NCI-H1930 (cell line): ENCODE measurements at regions not wholly inside any gene's neighbourhood (a gene's known extent, or its start where the extent isn't known, plus 50 kb on each side); places are given as distances from the start of the nearest gene placed in this dataset.

Experiments
- DNase-seq, 2 experiments: peaks; one replicate each; lab custom pipeline; 2025; lab: John Stamatoyannopoulos, UW

DNA sequence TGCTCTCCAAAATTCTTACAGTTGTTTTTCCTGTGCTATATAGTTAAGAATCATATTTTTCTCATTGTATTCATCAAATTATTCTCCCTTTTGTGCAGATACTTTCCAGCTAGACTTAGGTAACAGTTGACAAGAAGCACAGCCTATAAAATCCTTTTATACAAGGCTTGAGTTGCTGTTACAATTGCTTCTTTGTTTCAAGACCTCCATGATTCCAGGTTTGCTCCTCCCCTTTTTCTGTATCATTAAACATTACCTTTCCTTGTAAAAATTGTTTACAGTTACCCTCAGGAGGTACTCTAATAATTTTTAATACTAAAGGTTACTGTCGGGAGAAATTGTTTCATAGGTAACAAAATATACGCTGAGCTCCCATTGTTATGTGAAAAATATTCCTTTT is 192.3 kb upstream of the GRID2 start:
- DNase-seq = no peak

DNA sequence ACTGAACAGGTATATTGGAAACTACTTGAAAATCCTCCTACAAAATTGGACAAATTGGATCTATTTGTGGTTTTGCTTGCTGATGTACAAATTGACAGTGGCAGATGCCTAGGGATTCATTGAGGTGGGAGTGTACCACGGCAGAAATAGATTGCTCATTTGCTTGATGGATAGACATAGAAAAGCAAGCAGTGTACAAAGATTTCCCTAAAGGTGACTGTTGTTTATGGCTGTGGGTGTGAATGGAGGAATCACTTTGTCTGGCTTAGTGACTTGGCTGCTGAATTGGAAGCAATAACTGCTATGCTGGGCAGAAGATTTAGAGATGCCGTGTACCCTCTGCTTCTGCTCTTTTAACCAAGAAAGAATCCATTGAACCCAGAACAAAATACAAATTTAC is 191.0 kb upstream of the GRID2 start:
- no peak for DNase-seq

DNA sequence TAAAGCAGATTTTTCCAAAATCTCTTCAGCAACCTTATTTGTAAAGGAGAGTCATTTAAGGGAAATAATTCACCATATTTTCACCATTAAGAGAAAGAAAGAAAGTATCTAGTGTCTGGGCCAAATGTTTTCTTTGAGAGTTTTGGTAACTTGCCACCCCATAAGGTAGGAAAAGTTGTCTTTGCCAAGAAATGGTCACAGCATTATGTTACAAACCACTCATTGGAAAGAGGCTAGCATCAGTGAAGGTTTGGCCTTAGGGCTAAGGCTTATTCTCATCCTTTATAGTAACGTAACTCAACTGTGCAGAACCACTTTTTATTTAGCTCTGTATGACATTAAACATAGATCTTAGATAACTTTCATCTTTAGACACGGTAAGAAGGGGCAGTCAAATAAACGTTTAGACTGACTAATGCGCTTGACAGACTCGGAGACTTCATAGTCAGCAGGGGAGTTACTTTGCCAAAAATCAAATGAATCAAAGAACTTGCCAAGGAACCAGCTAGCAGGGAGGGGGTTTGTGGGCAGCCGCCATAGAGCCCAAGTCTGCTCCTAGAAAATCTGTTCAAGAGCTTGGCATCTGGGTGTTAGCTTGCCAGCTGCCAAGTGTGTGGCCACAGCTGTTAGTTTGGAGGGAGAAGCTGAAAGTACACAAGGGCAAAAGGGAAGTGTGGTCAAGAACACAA is 182.8 kb upstream of the GRID2 start:
- no peak for DNase-seq

DNA sequence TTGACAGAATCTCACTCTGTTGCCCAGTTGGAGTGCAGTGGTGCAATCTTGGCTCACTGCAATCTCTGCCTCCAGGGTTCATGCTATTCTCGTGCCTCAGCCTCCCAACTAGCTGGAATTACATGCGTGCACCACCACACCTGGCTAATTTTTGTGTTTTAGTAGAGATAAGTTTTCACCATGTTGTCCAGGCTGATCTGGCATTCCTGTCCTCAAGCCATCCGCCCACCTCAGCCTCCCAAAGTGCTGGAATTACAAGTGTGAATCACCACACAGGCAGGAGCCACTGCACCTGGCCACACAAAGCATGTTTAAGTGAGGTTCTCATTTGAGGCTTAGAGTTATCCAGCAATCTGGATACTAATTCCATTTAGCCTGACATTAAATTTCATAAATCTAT is 180.9 kb upstream of the GRID2 start:
- no peak for DNase-seq

DNA sequence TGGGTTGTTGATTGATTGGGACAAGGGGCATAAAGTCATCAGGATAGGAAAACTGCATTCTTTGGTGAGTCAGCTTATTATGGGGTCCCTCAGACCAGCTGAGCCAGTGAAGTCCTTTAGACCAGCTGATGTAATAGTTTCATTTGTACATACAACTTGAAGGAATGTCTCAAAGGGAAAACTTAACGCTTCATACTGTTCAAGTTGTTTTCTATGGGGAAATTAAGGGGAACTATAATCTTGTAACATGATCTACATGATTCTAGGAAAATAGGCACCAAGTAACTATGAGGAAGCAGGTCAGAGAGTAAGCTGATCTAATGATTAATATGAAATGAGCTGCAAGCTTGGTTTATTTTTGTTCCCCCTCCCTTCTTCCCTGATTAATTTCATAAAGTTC is 175.1 kb upstream of the GRID2 start:
- no peak for DNase-seq

DNA sequence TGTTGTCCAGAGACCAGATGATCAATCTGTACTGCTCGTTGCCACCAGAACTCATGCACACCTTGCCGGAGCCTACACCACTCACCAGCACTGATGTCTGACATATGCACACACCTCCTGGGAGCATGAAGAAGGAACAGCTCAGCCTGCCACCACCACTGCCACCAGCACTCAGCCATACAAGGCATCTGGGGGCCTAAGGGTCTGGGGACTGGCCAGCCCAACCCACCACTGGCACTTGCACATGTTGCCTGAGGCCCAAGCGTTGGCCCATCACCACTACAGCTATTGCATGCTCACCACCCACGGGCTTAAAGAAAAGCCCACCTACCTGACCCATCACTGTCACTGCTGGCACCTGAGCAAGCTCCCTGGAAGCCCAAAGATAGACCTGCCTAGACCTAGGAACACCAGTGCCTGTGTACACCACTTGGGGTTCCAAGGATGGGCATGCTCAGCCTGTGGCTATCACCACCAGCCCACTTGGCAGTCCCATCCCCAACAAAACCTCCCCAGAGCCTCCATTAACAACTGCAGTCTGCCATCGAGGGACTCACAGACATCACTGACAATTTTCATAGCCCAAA is 174.3 kb upstream of the GRID2 start:
- no peak for DNase-seq

DNA sequence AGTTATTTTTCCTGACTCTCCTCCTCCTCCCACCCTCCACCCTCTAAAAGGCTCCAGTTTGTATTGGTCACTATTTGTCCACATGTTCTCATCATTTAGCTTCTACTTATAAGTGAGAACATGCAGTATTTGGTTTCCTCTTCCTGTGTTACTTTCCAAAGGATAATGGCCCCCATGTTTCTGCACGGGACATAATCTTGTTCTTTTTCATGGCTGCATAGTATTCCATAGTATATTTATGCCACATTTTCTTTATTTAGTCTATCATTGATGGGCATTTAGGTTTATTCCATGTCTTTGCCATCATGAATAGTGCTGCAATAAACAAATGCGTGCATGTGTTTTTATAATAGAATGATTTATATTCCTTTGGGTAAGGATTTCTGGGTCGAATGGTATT is 167.3 kb upstream of the GRID2 start:
- no peak for DNase-seq

DNA sequence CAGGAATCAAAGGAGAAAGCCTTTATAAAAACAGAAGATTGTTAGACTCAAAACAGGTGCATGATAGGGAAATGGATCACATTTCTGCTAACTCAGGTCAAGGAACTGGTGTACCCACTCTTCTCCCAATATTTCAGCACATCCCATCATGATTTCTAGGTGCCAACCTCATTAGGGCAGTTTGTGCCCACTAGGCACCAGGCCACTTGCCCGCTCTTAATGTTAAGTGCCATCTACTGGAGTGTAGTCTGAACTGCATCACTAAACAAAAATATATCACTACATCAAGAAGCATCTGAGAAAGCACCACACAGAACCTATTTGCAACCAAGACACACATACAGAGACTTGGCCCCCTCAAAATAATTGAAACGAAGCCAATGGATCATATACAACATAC is 140.4 kb upstream of the GRID2 start:
- no peak for DNase-seq

DNA sequence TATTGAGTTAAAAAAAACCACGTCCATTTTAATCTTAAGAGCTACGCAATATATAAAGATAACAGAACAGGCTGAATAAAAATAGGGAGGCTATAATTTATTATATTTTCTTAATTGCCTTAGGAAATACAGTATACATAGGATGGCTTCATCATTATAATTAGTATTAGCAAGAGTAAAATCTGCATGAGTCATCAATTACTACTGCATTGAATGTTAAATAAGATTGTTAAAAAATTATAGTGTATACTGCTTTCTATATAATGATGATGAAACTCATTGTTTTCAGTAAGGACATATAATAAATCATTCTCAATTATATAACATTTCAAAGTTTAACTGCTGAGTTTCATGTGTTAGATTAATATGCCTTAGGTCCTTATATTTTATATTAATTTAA is 133.4 kb upstream of the GRID2 start:
- no peak for DNase-seq

DNA sequence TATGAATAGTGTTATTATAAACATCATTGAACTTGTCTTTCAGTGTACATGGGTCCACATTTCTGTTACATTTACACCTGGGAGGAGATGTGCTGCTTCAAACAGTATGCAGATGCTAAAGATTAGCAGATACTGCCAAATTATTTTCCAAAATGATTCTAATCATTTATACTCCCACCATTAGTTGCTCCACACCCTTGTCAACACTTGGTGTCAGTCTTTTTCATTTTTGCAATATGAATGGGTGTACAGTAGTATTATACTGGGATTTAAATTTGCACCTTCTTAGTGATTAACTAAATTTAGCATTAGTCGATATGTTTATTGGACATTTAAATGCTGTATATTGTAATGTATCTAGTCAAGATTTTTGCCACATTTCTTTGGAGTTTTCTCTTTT is 131.6 kb upstream of the GRID2 start:
- no peak for DNase-seq

DNA sequence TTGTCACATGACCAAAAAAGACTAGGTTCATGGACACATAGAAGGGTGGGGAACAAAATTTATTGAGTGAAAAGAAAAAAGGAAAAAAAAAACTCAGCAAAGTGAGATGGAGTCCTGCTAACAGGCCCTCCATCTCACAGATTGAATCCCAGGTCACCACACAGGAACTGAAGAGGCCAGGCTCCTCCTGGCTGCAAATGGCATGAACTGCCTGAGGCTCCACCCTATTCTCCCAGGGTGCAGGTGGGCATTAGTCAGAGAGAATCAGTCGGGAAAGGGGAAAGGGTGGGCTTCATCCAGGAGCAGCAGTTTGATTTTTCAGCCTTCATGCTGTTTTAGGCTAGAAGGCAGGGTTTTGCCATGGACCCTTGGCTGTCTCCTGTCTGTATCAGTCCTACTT is 128.5 kb upstream of the GRID2 start:
- no peak for DNase-seq

DNA sequence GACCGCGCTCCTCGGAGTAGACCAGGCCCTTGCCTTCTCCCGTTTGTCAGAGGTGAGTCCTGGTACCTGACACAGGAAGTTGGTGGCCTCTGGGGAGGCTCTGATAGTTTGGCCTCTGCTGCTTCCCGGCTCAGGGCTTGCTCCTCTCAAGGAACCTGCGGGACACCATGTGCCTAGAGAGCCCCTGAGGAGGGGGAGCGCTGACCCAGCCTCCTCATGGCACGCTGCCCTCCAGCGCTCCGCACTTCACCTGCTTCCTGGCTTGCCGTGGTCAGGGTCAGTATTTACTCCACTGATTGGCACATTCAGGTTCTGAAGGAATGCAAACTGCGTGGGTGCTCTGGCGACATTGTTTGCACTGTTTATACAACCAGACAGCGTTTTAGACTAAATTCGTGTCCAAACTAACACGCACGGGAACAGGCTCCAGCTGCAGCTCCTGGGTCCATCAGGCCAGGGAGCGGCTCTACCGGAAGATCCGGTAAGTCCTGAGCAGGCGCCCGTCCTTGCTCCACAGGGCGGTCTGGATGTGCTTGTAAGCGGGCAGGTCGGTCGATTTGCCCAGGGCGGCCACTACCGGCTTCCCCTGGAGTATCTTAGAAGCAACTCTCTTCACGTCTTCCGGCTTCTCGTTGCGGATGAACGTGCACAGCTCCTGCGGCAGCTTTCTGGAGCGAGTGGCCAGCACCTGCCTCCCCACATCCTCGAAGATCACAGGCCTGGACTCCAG is 121.6 kb upstream of the GRID2 start:
- no peak for DNase-seq

DNA sequence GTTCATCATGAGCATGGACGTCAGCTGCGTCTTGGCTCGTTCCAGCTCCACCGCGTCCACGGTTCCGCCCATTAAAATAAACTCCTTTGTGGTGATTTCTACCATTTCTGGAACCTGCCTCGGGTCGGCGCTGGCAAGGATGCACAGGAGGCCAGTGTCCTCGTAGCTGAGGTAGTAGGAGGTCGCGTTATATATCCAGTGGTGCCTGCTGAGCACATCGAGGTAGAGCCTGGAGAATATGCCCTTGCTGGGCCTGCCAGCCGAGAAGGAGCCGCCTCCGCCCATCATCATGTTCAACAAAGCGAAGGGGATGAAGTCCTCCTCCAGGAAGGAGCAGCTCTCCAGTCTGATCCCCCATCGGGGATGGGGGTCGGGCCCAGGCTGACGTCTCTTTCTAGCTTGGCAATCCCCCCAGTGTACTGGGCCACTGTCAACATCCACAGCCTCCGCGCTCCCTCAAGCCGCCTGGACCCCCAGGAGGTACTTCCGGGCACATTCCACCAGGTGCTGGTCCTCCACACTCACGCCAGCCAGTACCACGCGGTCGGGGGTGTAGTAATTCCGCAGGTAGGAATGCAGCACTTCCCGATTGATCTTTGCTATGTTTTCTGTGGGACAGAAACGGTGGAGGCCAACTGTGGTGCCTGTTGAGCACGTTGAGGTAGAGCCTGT is 120.9 kb upstream of the GRID2 start:
- DNase-seq = no peak

DNA sequence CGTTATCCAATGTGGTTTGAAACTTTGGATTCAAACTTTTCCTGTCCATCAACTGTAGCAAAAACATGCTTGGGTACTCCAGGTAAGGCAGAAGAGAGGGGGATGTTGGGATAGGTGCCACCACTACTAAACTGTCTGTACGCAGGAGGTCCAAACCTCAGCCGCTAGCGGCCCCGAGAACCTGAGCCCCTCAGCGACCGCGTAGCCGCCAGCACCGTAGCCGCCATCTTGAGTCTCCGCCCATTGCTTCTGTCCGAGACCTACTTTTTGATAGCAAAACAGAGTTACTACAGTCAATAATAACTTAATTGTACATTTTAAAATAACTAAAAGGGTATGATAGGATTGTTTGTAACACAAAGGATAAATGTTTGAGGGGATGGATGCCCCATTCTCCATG is 119.9 kb upstream of the GRID2 start:
- no peak for DNase-seq

DNA sequence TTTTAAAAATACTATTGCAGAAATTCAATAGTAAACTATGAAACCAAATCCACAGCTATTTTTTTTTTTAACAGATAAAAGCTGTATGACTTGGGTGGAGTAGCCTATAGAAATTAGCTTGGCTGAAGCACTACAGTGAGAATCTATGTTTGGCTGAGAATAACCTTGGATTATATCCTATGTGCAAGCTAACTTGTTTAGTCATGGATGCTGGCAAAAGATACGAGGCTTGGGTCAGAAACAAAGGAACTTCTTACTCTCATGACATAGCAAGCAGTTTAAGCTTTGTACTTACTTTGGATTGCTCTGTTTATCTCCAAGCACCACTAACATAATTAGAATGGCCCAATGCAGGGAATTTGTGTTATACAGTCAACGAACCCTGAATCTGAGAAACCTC is 119.2 kb upstream of the GRID2 start:
- no peak for DNase-seq

DNA sequence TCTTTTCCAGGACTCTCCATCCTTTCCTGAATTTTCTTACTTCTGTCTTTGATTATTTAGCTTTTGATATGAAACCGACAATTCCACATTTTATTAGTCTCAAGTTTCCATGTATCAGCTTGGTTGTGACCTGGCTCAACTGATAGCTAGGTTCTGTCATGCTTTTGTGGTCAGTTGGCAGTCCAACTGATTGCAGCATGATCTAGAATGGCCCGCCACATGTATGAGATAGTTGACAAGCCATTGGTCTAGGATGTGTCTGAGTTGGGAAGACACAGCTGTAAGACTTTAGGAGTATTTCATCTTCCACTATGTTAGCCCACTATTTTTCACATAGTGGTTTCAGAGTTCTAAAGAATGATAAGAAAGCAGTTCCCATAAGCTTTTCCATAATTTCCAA is 117.5 kb upstream of the GRID2 start:
- no peak for DNase-seq

DNA sequence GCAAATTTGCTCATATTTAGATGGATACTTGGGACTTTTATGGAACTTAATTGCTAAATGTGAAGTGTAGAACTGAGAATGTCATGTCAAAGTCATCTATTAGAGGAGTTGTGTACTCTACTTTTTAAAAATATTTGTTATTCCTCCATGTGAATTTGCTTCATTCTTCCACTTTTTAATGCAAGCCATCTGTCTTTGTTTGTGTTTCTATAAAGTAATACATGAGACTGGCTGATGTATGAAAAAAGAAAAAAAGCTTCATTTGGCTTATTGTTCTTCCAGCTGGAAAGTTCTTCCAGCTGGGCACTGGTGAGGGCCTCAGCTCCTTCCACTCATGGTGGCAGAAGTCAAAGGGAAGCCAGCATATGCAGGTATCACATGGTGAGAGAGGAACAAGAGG is 114.6 kb upstream of the GRID2 start:
- no peak for DNase-seq

DNA sequence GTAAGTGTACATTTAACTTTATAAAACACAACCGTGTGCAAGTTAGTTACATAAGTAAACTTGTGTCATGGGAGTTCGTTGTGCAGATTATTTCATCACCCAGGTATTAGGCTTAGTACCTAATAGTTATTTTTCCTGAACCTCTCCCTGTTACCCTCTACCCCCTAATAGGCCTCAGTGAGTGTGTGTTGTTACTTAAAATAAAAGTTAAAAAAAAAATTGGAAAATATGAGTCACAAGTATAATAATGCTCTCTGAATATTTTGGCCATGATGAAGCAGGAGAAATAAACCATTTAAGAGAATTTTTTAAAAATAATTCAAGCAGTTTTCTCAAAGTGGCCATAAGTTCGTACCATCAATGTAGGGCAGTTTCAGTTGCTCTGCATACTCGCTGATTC is 105.1 kb upstream of the GRID2 start:
- DNase-seq = no peak

DNA sequence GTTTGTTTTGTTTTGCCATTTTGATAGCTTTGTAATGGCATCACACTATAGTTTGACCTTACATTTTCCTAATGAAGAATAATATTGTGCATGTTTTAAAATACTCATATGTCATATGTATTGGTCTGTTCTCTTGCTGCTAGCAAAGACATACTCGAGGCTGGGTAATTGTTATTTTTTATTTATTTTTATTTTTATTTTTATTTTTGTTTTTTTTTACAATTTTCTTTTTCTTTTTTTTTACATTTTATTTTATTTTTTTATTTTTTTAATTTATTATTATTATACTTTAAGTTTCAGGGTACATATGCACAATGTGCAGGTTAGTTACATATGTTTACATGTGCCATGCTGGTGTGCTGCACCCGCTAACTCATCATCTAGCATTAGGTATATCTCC is 104.6 kb upstream of the GRID2 start:
- no peak for DNase-seq

DNA sequence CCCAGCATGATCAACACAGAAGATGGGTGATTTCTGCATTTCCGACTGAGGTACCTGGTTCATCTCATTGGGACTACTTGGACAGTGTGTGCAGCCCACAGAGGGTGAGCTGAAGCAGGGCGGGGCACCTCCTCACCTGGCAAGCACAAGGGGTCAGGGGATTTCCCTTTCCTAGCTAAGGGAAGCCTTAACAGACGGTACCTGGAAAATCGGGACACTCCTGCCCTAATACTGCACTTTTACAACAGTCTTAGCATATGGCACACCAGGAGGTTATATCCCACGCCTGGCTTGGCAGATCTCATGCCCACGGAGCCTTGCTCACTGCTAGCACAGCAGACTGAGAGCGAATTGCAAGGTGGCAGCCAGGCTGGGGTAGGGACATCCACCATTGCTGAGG is 92.9 kb upstream of the GRID2 start:
- no peak for DNase-seq

DNA sequence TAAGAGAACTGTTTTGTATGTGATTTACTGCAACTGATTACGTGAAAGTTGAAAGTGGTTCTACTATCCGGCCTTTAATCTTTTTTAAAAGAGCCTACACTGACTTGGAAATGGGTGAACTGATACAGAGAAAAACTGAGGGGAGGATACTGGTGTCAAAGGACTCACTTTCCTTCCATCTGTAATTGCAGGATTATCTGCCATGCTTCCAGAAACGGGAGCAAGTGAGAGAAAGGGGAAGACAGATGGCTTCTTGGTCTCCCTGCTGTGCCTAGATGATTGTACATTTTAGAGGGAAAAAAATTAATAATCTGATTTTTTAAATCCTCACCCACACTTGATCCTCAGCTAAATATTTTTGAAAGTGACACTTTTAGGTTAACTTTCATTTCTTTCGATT is 88.3 kb upstream of the GRID2 start:
- DNase-seq = no peak

DNA sequence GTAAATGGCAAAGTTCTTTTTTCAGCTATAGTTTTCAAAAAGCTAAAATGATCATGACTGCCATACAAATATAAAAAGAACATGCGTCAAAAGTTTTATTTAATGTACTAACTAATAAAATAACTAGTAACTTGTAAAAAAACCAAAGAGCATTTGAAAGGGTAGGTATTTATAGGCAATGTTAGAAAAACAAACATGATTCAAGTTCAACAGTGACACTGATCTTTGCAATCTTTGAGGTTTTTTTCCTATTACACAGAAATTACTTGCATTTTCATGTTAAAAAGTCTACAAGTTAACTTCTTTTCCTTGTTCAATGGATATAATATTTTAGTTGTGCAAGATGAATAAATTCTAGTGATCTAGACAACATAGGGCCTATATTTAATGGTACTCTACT is 72.3 kb upstream of the GRID2 start:
- DNase-seq = no peak

DNA sequence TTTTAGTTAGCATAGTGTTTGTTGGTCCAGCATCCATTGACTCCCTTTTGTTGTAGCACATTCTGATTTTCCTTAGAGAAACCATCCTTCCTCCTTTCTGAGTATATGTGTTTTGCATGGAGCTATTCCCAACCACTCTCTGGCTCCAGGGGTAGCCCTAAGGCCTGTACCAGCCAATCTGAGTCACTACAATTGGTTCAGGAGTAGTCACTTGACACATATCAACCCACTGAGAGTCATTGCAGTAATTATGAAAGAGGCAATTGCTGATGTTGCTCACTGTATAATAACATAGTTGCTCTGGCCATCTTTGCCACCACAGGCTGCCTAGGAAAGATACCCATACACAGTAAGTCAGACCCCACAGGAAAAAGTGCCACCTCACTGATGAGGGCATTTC is 71.2 kb upstream of the GRID2 start:
- DNase-seq = no peak
